Thoracic aorta (tissue), 2 donors: ENCODE measurements at regions not wholly inside any gene's neighbourhood (a gene's known extent, or its start where the extent isn't known, plus 50 kb on each side); places are given as distances from the start of the nearest gene placed in this dataset.

Experiments used
- ATAC-seq: fragments of 150-250 bp; one replicate; pipeline ENCODE4 v1.8.0; 2017; ENCODE audit warnings: low read depth; ENCODE audit not compliant: insufficient number of reproducible peaks, low FRiP score
- DNase-seq: peaks from one replicate; pipeline ENCODE4 v3.0.0-alpha.2; 2020; ENCODE audit warnings: low spot score
- H3K27ac ChIP-seq, 2 donors: fragments of 200-600 bp; sonication (generic); 1 replicate in 1 of 2; 2 replicates in 1 of 2; pipeline ENCODE4 v1.5.1; 2016; ENCODE audit warnings: mild to moderate bottlenecking in 2 of 2, moderate library complexity in 2 of 2
- H3K27me3 ChIP-seq: fragments of 200-600 bp; sonication (generic); replicated peaks from 2 replicates; pipeline ENCODE4 v1.6.0; 2016; ENCODE audit warnings: mild to moderate bottlenecking; ENCODE audit not compliant: insufficient read depth
- H3K36me3 ChIP-seq: fragments of 200-600 bp; sonication (generic); one replicate; pipeline ENCODE4 v1.5.1; 2016
- H3K4me1 ChIP-seq, 2 donors: fragments of 200-600 bp; sonication (generic); 1 replicate in 1 of 2; 2 replicates in 1 of 2; pipeline versions ENCODE4 v1.5.1 to v1.6.0; 2016; ENCODE audit warnings: low read depth in 2 of 2, mild to moderate bottlenecking in 1 of 2; ENCODE audit not compliant: control insufficient read depth in 1 of 2
- H3K4me3 ChIP-seq: fragments of 200-600 bp; sonication (generic); 2 replicates; pipeline ENCODE4 v1.5.1; 2016; ENCODE audit warnings: mild to moderate bottlenecking
- H3K9me3 ChIP-seq: fragments of 200-600 bp; sonication (generic); 2 replicates; pipeline ENCODE4 v1.5.1; 2016
- TF ChIP-seq, protein P1 (sequence below): fragments of 200-600 bp; sonication (generic); IDR thresholded peaks from one replicate; pipeline ENCODE4 v1.5.1; 2019; ENCODE audit warnings: antibody characterized with exemption

DNA sequence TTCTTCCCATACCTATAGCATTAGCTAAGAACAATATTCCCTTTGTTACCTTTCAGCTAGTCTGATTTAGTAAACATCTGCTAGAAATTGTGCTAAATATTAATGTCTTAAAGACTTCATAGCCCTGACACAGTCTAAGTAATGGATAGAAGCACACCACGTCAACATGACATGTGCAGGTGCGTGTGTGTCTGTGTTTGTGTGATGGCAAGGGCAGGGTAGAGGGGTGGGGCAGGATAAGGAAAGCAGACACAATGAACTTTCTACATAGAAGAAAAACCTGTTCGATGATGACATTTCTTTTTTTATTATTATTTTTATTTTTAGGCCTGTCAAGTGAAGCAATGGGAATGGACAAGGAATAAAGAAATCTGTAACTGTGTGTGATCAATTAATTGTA lies 223.3 kb downstream of the NOL4 start:
- no peak for ATAC-seq
- TF ChIP-seq, protein P1, sequence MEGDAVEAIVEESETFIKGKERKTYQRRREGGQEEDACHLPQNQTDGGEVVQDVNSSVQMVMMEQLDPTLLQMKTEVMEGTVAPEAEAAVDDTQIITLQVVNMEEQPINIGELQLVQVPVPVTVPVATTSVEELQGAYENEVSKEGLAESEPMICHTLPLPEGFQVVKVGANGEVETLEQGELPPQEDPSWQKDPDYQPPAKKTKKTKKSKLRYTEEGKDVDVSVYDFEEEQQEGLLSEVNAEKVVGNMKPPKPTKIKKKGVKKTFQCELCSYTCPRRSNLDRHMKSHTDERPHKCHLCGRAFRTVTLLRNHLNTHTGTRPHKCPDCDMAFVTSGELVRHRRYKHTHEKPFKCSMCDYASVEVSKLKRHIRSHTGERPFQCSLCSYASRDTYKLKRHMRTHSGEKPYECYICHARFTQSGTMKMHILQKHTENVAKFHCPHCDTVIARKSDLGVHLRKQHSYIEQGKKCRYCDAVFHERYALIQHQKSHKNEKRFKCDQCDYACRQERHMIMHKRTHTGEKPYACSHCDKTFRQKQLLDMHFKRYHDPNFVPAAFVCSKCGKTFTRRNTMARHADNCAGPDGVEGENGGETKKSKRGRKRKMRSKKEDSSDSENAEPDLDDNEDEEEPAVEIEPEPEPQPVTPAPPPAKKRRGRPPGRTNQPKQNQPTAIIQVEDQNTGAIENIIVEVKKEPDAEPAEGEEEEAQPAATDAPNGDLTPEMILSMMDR: no peak
- no peak overlapping the region for H3K27ac ChIP-seq

DNA sequence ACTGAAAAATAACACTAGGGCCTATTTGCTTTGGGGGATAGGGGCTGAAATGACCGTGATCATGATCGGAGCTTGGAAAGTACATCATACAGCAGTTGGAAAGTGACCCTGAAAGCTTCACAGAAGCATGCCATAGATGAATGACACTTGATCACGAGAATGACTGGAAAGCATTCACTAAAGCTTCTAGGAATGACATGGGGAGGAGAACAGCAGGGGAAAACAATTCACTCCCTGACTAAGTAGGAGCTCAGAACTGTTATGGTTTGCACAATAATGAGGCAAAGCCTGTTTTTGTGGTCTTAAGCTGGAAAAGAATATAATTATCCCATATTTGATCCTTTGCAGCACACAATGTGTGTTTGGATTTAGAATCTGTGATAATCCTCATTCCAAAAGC lies 237.5 kb downstream of the NOL4 start:
- ATAC-seq (no peak), DNase-seq (no peak)
- TF ChIP-seq, protein P1: no peak
- no peak overlapping the region for H3K4me3 ChIP-seq
- no peaks in the 10 kb centered on the region for H3K9me3 ChIP-seq
- H3K36me3 ChIP-seq: no peaks in the 10 kb centered on the region
- H3K4me1 ChIP-seq: no peaks in the 10 kb centered on the region
- H3K27ac ChIP-seq: no peak overlapping the region
- no peaks in the 10 kb centered on the region for H3K27me3 ChIP-seq

More for the DNA sequence above, 223.3 kb downstream of the NOL4 start:
- Histone ChIP-seq H3K9me3 (no peaks in the 10 kb centered on the region), H3K27me3 (no peaks in the 10 kb centered on the region), H3K36me3 (no peaks in the 10 kb centered on the region), H3K4me3 (no peak overlapping the region), H3K4me1 (no peaks in the 10 kb centered on the region)
- no peak for DNase-seq

DNA sequence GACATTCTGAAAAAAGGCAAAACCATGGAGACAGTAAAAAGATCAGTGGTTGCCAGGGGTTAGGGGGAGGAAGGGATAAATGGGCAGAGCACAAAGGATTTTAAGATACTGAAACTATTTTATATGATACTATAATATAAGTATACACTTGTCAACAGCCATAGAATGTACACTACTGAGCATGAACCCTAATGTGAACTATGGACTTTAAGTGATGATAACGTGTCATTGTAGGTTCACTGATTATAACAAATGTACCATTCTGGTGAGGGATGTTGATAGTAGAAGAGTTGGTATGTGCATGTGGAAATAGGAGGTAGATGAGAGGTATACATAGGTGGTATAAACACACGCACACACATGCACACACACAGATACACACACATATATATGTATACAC lies 241.6 kb downstream of the NOL4 start:
- Histone ChIP-seq H3K4me3 (no peak overlapping the region), H3K27me3 (no peaks in the 10 kb centered on the region), H3K4me1 (no peaks in the 10 kb centered on the region), H3K27ac (no peak overlapping the region), H3K36me3 (no peaks in the 10 kb centered on the region), H3K9me3 (no peaks in the 10 kb centered on the region)
- no peak for ATAC-seq
- DNase-seq: no peak
- TF ChIP-seq, protein P1: no peak

DNA sequence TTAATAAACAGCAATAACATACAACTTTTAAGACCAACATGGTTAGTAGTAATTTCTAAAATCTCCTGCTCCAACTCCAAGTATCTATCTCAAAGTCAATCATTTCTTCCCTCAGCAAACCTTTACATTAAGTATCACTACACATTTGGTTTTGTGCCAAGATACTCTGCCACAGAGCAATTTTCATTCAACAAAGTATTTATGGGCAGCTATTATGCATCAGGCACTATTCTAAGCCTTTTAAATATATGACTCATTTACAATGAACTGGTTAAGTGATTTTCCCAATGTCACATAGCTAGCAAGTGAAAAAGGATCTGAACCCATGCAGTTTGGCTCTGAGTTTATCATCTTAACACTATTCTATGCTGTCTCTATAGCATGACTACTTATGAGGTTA lies 264.3 kb downstream of the NOL4 start:
- Histone ChIP-seq H3K27me3 (no peaks in the 10 kb centered on the region), H3K27ac (no peak overlapping the region), H3K36me3 (no peaks in the 10 kb centered on the region), H3K4me1 (no peaks in the 10 kb centered on the region), H3K4me3 (no peak overlapping the region), H3K9me3 (no peaks in the 10 kb centered on the region)
- ATAC-seq (no peak), DNase-seq (no peak)
- TF ChIP-seq, protein P1: no peak

DNA sequence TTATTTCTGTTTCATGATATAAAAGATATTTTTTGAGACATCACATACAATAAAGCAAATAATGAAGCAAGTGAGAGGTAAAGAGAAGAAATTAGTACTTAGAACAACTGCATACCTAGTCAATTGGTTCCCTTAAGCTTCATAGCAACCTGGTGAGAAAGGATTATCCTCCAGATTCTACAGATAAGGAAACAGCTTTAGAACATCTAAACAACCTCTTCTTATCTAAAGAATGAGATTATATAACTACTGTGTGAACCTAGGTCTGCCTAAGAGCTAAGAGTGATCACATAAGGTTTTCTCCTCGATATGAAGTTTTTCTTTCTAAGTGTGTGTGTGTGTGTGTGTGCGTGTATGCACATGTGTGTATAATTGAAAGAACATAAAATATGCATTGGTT lies 265.1 kb downstream of the NOL4 start:
- DNase-seq (no peak), ATAC-seq (no peak)
- Histone ChIP-seq H3K36me3 (no peaks in the 10 kb centered on the region), H3K27ac (no peak overlapping the region), H3K4me3 (no peak overlapping the region), H3K4me1 (no peaks in the 10 kb centered on the region), H3K9me3 (no peaks in the 10 kb centered on the region), H3K27me3 (no peaks in the 10 kb centered on the region)
- TF ChIP-seq, protein P1: no peak
